ENCODE measurements at regions not wholly inside any gene's neighbourhood (a gene's known extent, or its start where the extent isn't known, plus 50 kb on each side); places are given as distances from the start of the nearest gene placed in this dataset.

DNA sequence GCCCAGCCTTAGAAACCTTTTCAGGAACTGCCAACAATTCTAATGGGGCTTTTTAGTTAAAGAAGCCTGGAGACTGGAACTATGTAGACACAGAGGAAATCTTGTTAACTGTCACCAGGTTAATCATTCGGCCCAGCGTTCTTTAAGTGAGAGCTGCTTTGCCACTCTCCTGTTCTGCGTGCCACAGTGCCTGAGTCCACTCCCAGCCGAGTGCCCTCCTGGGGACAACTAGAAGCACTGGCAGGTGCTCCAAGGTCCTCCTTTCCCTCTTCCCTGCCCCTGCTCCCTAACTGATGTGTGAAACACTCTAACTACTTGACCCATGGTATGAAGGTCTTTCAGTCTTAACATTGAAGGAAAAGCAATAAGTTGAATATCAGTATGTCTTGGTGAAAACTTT lies 151.2 kb upstream of the TLL1 start:
- no peak for TF ChIP-seq CTCF (IDR thresholded peaks at IDR 0.05)
- TF ChIP-seq EZH2phosphoT487 (IDR thresholded peaks at IDR 0.05) = no peak
- no peak for TF ChIP-seq EZH2 (IDR thresholded peaks at IDR 0.05)
